Liver (tissue), 8 donors: ENCODE measurements at regions not wholly inside any gene's neighbourhood (a gene's known extent, or its start where the extent isn't known, plus 50 kb on each side); places are given as distances from the start of the nearest gene placed in this dataset.

ENCODE experiments used
- DNase-seq: peaks from one replicate; pipeline ENCODE4 v3.0.0-alpha.2; 2017; ENCODE audit warnings: low spot score
- H3K27ac ChIP-seq, 2 donors: one replicate each; pipeline ENCODE4 v1.7.0; 2013; ENCODE audit warnings: inconsistent platforms in 2 of 2, low read length in 2 of 2, control low read depth in 1 of 2, low read depth in 1 of 2, mild to moderate bottlenecking in 1 of 2
- H3K27me3 ChIP-seq, 4 donors: one replicate each; pipeline versions ENCODE4 v1.6.1 to v1.7.0; 2013; ENCODE audit warnings: low read length in 3 of 4, inconsistent platforms in 1 of 4, mild to moderate bottlenecking in 1 of 4, moderate library complexity in 1 of 4; ENCODE audit not compliant: control insufficient read depth in 4 of 4, insufficient read depth in 4 of 4
- H3K36me3 ChIP-seq, 4 donors: one replicate each; pipeline versions ENCODE4 v1.6.1 to v1.7.0; 2013; ENCODE audit warnings: low read length in 3 of 4, mild to moderate bottlenecking in 3 of 4, low read depth in 1 of 4, moderate library complexity in 1 of 4; ENCODE audit not compliant: control insufficient read depth in 4 of 4, insufficient read depth in 3 of 4
- H3K4me1 ChIP-seq, 4 donors: one replicate each; pipeline versions ENCODE4 v1.6.1 to v1.7.0; 2013; ENCODE audit warnings: low read length in 3 of 4, mild to moderate bottlenecking in 3 of 4, moderate library complexity in 1 of 4; ENCODE audit not compliant: control insufficient read depth in 4 of 4, insufficient read depth in 4 of 4
- H3K4me3 ChIP-seq, 3 donors: one replicate each; pipeline versions ENCODE4 v1.6.1 to v1.7.0; 2013; ENCODE audit warnings: low read length in 3 of 3, control low read depth in 1 of 3, low read depth in 1 of 3, mild to moderate bottlenecking in 1 of 3
- H3K9ac ChIP-seq, 2 donors: one replicate each; pipeline ENCODE4 v1.7.0; 2013; ENCODE audit warnings: low read length in 2 of 2, mild to moderate bottlenecking in 2 of 2, moderate library complexity in 2 of 2, control low read depth in 1 of 2, low read depth in 1 of 2
- H3K9me3 ChIP-seq, 4 donors: one replicate each; pipeline versions ENCODE4 v1.6.1 to v1.7.0; 2013; ENCODE audit warnings: low read length in 3 of 4; ENCODE audit not compliant: control insufficient read depth in 4 of 4
- GABPA ChIP-seq, 2 donors: IDR thresholded peaks in 1 of 2; conservative IDR thresholded peaks in 1 of 2; 2 replicates each; pipeline ENCODE4 v1.6.1; 2016; ENCODE audit warnings: antibody characterized with exemption in 2 of 2, mild to moderate bottlenecking in 1 of 2, moderate library complexity in 1 of 2
- HNF4A ChIP-seq, 2 donors: conservative IDR thresholded peaks; 2 replicates each; pipeline ENCODE4 v1.6.1; 2016; ENCODE audit warnings: antibody characterized with exemption in 2 of 2, mild to moderate bottlenecking in 2 of 2
- HNF4G ChIP-seq: IDR thresholded peaks from 2 replicates; pipeline ENCODE4 v1.6.1; 2016; ENCODE audit warnings: antibody characterized with exemption
- NR2F2 ChIP-seq: IDR thresholded peaks from 2 replicates; pipeline ENCODE4 v1.6.1; 2016; ENCODE audit warnings: antibody characterized with exemption
- RAD21 ChIP-seq, 2 donors: IDR thresholded peaks; 2 replicates each; pipeline ENCODE4 v1.6.1; 2016; ENCODE audit warnings: antibody characterized with exemption in 2 of 2, mild to moderate bottlenecking in 2 of 2
- RXRA ChIP-seq, 2 donors: IDR thresholded peaks; 2 replicates each; pipeline ENCODE4 v1.6.1; 2017 to 2018; ENCODE audit warnings: antibody characterized with exemption in 2 of 2, mild to moderate bottlenecking in 1 of 2
- TAF1 ChIP-seq: conservative IDR thresholded peaks from 2 replicates; pipeline ENCODE4 v1.6.1; 2016; ENCODE audit warnings: antibody characterized with exemption, mild to moderate bottlenecking
- YY1 ChIP-seq: IDR thresholded peaks from 2 replicates; pipeline ENCODE4 v1.6.1; 2016; ENCODE audit warnings: antibody characterized with exemption, mild to moderate bottlenecking
- WGBS: extraction: QIAGEN DNeasy Blood & Tissue Kit; methylation state at CpG from one replicate; pipeline ENCODE4 v1.1.7; 2013; 5-methylcytosine and 5-hydroxymethylcytosine counted together
- TF ChIP-seq, protein P1 (sequence below): IDR thresholded peaks from 2 replicates; pipeline ENCODE4 v1.6.1; 2016; ENCODE audit warnings: antibody characterized with exemption, mild to moderate bottlenecking
- TF ChIP-seq, protein P2 (sequence below): IDR thresholded peaks from 2 replicates; pipeline ENCODE4 v1.6.1; 2016; ENCODE audit warnings: antibody characterized with exemption
- TF ChIP-seq, protein P3 (sequence below): fragments of 150-350 bp; IDR thresholded peaks from 2 replicates; pipeline ENCODE4 v1.5.1; 2017; ENCODE audit warnings: improper control_type of control experiment, low read depth, low read length; ENCODE audit not compliant: missing input control
- TF ChIP-seq, protein P4 (sequence below): IDR thresholded peaks from 2 replicates; pipeline ENCODE4 v1.6.1; 2016; ENCODE audit warnings: antibody characterized with exemption
- donor health status: healthy.
- donor health status: healthy.
- donor health status: healthy.
- donor health status: healthy.
- donor health status: healthy.

GRCh38 chr5:34574936-34575467 is 81.1 kb upstream of the RAI14 start (continued):
- TF ChIP-seq, protein P1, sequence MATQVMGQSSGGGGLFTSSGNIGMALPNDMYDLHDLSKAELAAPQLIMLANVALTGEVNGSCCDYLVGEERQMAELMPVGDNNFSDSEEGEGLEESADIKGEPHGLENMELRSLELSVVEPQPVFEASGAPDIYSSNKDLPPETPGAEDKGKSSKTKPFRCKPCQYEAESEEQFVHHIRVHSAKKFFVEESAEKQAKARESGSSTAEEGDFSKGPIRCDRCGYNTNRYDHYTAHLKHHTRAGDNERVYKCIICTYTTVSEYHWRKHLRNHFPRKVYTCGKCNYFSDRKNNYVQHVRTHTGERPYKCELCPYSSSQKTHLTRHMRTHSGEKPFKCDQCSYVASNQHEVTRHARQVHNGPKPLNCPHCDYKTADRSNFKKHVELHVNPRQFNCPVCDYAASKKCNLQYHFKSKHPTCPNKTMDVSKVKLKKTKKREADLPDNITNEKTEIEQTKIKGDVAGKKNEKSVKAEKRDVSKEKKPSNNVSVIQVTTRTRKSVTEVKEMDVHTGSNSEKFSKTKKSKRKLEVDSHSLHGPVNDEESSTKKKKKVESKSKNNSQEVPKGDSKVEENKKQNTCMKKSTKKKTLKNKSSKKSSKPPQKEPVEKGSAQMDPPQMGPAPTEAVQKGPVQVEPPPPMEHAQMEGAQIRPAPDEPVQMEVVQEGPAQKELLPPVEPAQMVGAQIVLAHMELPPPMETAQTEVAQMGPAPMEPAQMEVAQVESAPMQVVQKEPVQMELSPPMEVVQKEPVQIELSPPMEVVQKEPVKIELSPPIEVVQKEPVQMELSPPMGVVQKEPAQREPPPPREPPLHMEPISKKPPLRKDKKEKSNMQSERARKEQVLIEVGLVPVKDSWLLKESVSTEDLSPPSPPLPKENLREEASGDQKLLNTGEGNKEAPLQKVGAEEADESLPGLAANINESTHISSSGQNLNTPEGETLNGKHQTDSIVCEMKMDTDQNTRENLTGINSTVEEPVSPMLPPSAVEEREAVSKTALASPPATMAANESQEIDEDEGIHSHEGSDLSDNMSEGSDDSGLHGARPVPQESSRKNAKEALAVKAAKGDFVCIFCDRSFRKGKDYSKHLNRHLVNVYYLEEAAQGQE, result no peak
- no peak for TF ChIP-seq RXRA (IDR thresholded peaks at IDR 0.05)
- no peak for TF ChIP-seq TAF1
- TF ChIP-seq, protein P2, sequence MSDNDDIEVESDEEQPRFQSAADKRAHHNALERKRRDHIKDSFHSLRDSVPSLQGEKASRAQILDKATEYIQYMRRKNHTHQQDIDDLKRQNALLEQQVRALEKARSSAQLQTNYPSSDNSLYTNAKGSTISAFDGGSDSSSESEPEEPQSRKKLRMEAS, result no peak
- TF ChIP-seq RAD21 (IDR thresholded peaks at IDR 0.05), result no peak

DNA sequence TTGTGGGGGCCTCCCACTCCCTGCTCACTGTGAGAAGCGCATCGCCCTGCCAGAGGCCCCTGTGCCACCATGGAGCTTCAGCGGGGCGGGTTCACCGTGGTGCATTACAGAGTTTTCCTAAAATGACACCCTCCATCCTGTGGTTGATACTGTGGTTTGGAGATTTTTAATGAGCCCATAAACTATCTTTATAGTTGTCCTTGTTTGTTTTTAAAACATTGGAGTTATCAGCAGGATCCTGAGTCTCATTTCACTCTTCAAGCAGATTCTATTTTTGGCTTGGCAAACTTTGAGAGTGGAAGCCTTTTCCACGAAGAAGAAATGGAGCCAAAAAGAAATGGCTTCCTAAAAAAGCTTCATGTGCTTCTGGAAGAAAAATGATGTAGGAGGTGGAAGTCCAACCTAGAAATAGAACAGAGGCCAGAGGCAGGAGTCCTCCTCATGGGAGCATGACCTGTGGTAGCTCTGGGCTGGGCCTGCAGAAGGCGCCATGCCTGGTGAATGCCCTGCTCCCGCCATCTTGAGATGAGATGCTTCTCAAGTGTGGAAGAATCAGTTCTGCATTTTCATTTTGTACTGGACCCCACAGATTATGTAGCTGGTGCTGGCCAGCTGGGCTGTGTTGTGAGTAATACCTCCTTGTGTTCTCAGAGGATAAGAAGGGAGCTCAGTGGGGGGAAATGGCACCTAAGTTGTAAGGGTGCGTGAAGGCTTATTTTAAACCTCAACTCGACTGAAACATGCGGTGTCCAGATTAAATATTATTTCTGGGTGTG is 79.0 kb upstream of the RAI14 start:
- Histone ChIP-seq H3K36me3 (no peaks in the 10 kb centered on the region), H3K4me1 (no peaks in the 10 kb centered on the region), H3K4me3 (no peak overlapping the region), H3K27me3 (no peaks in the 10 kb centered on the region), H3K9me3 (no peaks in the 10 kb centered on the region), H3K9ac (no peak overlapping the region), H3K27ac (no peak overlapping the region)
- WGBS, result 84% methylated on average over 11 of the region's 11 CpGs
- TF ChIP-seq HNF4A (conservative IDR thresholded peaks at IDR 0.05) (no peak), HNF4G (no peak), RAD21 (IDR thresholded peaks at IDR 0.05) (no peak), RXRA (IDR thresholded peaks at IDR 0.05) (peak; percentile 7 to 16), YY1 (peak; percentile 52), NR2F2 (peak; percentile 33), GABPA (IDR thresholded peaks at IDR 0.05 in 1 of 2, conservative IDR thresholded peaks at IDR 0.05 in 1 of 2) (no peak)
- TF ChIP-seq, protein P3, sequence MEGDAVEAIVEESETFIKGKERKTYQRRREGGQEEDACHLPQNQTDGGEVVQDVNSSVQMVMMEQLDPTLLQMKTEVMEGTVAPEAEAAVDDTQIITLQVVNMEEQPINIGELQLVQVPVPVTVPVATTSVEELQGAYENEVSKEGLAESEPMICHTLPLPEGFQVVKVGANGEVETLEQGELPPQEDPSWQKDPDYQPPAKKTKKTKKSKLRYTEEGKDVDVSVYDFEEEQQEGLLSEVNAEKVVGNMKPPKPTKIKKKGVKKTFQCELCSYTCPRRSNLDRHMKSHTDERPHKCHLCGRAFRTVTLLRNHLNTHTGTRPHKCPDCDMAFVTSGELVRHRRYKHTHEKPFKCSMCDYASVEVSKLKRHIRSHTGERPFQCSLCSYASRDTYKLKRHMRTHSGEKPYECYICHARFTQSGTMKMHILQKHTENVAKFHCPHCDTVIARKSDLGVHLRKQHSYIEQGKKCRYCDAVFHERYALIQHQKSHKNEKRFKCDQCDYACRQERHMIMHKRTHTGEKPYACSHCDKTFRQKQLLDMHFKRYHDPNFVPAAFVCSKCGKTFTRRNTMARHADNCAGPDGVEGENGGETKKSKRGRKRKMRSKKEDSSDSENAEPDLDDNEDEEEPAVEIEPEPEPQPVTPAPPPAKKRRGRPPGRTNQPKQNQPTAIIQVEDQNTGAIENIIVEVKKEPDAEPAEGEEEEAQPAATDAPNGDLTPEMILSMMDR, result no peak
- TF ChIP-seq, protein P1, result no peak
- TF ChIP-seq, protein P4, sequence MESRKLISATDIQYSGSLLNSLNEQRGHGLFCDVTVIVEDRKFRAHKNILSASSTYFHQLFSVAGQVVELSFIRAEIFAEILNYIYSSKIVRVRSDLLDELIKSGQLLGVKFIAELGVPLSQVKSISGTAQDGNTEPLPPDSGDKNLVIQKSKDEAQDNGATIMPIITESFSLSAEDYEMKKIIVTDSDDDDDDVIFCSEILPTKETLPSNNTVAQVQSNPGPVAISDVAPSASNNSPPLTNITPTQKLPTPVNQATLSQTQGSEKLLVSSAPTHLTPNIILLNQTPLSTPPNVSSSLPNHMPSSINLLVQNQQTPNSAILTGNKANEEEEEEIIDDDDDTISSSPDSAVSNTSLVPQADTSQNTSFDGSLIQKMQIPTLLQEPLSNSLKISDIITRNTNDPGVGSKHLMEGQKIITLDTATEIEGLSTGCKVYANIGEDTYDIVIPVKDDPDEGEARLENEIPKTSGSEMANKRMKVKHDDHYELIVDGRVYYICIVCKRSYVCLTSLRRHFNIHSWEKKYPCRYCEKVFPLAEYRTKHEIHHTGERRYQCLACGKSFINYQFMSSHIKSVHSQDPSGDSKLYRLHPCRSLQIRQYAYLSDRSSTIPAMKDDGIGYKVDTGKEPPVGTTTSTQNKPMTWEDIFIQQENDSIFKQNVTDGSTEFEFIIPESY, result no peak
- DNase-seq, result no peak
